ENCODE measurements at regions not wholly inside any gene's neighbourhood (a gene's known extent, or its start where the extent isn't known, plus 50 kb on each side); places are given as distances from the start of the nearest gene placed in this dataset.

DNA sequence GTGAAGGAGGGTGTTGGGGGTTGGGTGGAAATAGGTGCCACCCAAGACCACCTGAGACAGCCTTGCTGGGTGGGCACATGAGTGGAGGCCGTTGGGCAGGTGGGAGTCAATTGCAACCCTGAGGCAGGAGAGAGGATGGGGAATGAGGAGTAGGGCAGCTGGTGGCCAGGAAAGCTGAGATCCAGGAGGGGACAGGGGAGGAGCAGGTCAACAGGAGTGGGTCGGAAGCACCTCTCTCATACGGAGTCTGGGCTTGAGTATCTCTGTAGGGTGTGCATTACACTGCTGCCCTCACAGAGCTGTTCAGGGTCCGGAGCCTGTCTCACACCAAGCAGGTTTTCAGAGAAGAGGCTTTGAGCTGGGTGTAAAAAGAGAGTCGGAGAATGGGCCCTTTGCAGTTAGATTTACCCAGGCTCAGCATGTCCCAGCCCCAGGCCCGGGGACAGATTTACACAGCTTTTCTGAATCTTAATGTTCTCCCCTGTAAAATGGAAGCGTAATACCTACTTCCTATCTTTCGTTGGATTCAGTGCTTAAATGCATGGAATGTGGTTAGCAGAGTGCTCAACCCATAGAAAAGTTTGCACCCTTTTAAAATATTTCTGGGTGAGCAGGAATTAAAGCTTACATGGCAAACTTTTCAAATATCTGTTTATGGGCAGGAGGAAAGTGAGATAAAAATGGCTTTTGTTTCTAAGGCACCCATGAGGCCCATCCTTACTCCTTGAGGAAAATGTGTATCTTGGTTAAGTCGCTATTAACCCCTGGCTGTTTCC, 144.0 kb upstream of the MYCN start:
- no peaks in the 10 kb centered on the region for H3K27me3 ChIP-seq
- DNase-seq, result no peak
- intact Hi-C loops (cut with DNase I), result no loop called here

DNA sequence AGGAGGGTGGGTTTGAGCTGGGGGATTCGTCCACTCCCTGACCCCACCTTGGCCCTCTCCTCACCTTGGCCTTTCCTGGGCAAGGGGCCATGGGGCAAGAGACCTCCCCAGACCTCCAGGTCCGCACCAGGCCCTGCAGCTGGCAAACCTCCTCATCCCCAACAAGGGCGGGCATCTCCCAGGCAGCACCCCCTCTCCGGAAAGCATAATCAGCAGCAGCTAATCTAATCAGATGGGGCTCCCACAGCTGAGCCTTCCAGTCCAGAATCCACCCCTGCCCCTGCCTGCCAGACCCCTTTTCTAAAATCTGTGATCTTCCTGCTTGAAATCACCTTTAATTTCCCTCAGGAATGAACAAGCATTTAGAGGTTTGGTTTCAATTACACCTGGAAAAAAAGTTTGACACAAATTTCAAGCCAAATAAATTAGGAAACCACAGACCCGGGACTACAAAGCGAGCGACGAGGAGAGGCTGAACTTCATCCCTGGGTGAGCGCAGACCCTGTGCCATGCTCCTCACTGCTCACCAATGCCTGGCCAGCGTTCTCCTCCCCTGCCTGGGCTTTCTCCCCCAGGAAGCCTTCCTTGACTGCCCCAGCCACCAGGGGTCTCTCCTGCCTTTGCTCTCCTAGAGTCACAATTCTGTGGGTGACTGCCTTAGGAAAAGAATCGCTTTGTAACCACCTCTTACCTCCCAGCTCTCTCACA, 143.0 kb upstream of the MYCN start:
- Histone ChIP-seq H3K4me1 (peaks cover 0 to 16% of the 10 kb centered on the region in 2 donors), H3K36me3 (no peaks in the 10 kb centered on the region), H3K27ac (no peak overlapping the region), H3K27me3 (no peaks in the 10 kb centered on the region), H3K9me3 (no peaks in the 10 kb centered on the region), H3K4me3 (replicated peaks in 1 of 3) (no peak overlapping the region)
- intact Hi-C loops (cut with DNase I), result no loop called here
- TF ChIP-seq, protein P1, sequence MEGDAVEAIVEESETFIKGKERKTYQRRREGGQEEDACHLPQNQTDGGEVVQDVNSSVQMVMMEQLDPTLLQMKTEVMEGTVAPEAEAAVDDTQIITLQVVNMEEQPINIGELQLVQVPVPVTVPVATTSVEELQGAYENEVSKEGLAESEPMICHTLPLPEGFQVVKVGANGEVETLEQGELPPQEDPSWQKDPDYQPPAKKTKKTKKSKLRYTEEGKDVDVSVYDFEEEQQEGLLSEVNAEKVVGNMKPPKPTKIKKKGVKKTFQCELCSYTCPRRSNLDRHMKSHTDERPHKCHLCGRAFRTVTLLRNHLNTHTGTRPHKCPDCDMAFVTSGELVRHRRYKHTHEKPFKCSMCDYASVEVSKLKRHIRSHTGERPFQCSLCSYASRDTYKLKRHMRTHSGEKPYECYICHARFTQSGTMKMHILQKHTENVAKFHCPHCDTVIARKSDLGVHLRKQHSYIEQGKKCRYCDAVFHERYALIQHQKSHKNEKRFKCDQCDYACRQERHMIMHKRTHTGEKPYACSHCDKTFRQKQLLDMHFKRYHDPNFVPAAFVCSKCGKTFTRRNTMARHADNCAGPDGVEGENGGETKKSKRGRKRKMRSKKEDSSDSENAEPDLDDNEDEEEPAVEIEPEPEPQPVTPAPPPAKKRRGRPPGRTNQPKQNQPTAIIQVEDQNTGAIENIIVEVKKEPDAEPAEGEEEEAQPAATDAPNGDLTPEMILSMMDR (IDR thresholded peaks at IDR 0.05), result no peak
- TF ChIP-seq POLR2A (IDR thresholded peaks at IDR 0.05), result no peak
- WGBS, 2 donors, result 74 to 82% methylated on average over 11 of the region's 11 CpGs
- DNase-seq, result no peak

More for the DNA sequence above, 144.0 kb upstream of the MYCN start:
- TF ChIP-seq, protein P1 (IDR thresholded peaks at IDR 0.05), result no peak
- TF ChIP-seq POLR2A (IDR thresholded peaks at IDR 0.05), result no peak
- H3K36me3 ChIP-seq, result no peaks in the 10 kb centered on the region
- 87 to 89% methylated on average over 9 of the region's 9 CpGs for WGBS, 2 donors
- no peak overlapping the region for H3K4me3 ChIP-seq (replicated peaks in 1 of 3)
- no peaks in the 10 kb centered on the region for H3K9me3 ChIP-seq
- H3K27ac ChIP-seq, result no peak overlapping the region
- H3K4me1 ChIP-seq, result peaks cover 0 to 16% of the 10 kb centered on the region in 2 donors

DNA sequence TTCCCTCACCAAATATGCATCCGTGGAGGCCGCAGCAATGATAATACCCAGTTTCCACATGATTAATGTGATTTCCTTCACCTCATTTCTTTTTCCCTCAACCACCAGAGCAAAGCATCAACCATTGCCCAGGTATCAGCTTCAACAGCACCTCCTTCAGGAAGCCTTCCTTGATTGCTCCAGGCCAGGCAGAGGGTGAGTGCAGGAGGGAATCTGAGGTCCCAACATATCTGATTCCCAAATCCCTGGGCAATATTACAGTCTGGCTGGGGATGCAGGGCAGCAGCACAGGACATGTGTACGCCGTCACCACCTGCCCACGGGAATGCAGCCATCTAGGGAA, 142.4 kb upstream of the MYCN start:
- no peak for TF ChIP-seq POLR2A (IDR thresholded peaks at IDR 0.05)
- TF ChIP-seq, protein P1 (IDR thresholded peaks at IDR 0.05), result no peak
- no peak for DNase-seq
- no peaks in the 10 kb centered on the region for H3K27me3 ChIP-seq
- intact Hi-C loops (cut with DNase I), result no loop called here
- no peak overlapping the region for H3K27ac ChIP-seq
- 72 to 90% methylated on average over 5 of the region's 5 CpGs for WGBS, 2 donors
- H3K36me3 ChIP-seq, result no peaks in the 10 kb centered on the region
- peaks cover 0 to 16% of the 10 kb centered on the region in 2 donors for H3K4me1 ChIP-seq
- H3K9me3 ChIP-seq, result no peaks in the 10 kb centered on the region
- no peak overlapping the region for H3K4me3 ChIP-seq (replicated peaks in 1 of 3)

DNA sequence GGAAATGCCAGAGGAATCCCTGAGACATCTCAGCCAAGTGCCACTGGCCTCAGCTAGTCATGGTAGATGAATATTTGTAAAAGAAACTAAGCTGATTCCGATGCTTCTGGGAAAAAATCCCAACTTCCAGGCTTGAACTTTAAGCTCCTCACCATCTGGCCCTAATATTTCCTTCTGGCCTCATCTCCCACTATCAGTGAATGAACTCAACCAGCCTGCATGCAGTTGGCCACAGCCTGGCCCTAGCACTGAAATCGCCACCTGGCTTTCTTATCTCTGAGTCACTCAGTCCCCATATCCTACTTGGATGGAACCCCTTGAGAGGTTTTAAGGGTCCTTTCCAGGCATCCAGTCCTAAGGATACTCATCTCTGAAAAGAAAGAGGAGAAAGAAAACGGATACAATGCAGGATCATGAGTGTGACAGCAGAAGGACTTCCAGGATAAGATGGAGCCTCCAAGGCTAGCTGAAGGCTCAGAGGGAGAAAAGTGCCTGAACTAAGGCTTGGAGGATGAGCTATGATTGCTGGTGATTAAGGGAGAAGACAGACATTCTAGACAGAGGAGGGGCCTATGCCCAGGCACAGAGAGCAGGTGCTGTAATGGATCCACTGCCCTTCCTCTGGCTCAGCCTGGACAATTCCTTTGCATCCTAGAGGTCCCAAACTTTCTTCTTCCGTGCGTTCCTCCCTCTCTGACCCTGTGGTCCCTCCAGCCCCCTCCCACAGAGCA, 141.5 kb upstream of the MYCN start:
- DNase-seq, result no peak
- TF ChIP-seq POLR2A (IDR thresholded peaks at IDR 0.05), result no peak
- TF ChIP-seq, protein P1 (IDR thresholded peaks at IDR 0.05), result no peak
- intact Hi-C loops (cut with DNase I), result no loop called here
- no peaks in the 10 kb centered on the region for H3K27me3 ChIP-seq
- no peaks in the 10 kb centered on the region for H3K9me3 ChIP-seq
- H3K27ac ChIP-seq, result no peak overlapping the region
- no peaks in the 10 kb centered on the region for H3K36me3 ChIP-seq
- H3K4me1 ChIP-seq, result peaks cover 0 to 16% of the 10 kb centered on the region in 2 donors
- 91% methylated on average over 5 of the region's 5 CpGs for WGBS, 2 donors
- no peak overlapping the region for H3K4me3 ChIP-seq (replicated peaks in 1 of 3)

Data from thyroid gland (tissue), 4 donors.